Transverse colon (tissue), 4 donors: ENCODE measurements at regions not wholly inside any gene's neighbourhood (a gene's known extent, or its start where the extent isn't known, plus 50 kb on each side); places are given as distances from the start of the nearest gene placed in this dataset.

ENCODE experiments used
- CTCF ChIP-seq, 5 experiments: fragments of 200-600 bp in 3 of 5; fragments of 450-650 bp in 2 of 5; sonication (generic) in 3 of 5; IDR thresholded peaks; 1 replicate in 2 of 5; 2 replicates in 3 of 5; pipeline ENCODE4 v1.5.1; 2016 to 2017; ENCODE audit warnings: antibody characterized with exemption in 5 of 5, inconsistent platforms in 3 of 5, mild to moderate bottlenecking in 2 of 5, moderate library complexity in 1 of 5
- EP300 ChIP-seq: sonication (generic); formaldehyde crosslinking; IDR thresholded peaks from one replicate; pipeline ENCODE4 v1.6.1; 2017; ENCODE audit warnings: antibody characterized with exemption, low read depth
- POLR2A ChIP-seq: fragments of 450-650 bp; IDR thresholded peaks from one replicate; pipeline ENCODE4 v1.6.1; 2016; ENCODE audit warnings: antibody characterized with exemption, mild to moderate bottlenecking, moderate library complexity
- POLR2AphosphoS5 ChIP-seq, 3 donors: sonication (generic); formaldehyde crosslinking; IDR thresholded peaks; one replicate each; pipeline ENCODE4 v1.6.1; 2016; ENCODE audit warnings: antibody characterized with exemption in 3 of 3

GRCh38 chr10:78250313-78251015 lies 216.8 kb downstream of the RPS24 start:
- TF ChIP-seq CTCF (IDR thresholded peaks at IDR 0.05) = no peak
- TF ChIP-seq POLR2AphosphoS5 (IDR thresholded peaks at IDR 0.05) = no peak
- no peak for TF ChIP-seq EP300
- TF ChIP-seq POLR2A = no peak
